SK-N-SH (cell line): ENCODE measurements at regions not wholly inside any gene's neighbourhood (a gene's known extent, or its start where the extent isn't known, plus 50 kb on each side); places are given as distances from the start of the nearest gene placed in this dataset.

Experiments used
- CTCF ChIP-seq: fragments of 200-600 bp; sonication (generic); IDR thresholded peaks from 2 replicates; pipeline ENCODE4 v1.6.1; 2017; ENCODE audit warnings: antibody characterized with exemption, mild to moderate bottlenecking, moderate library complexity
- EZH2phosphoT487 ChIP-seq: fragments of 200-600 bp; sonication (generic); IDR thresholded peaks from 2 replicates; pipeline ENCODE4 v1.6.1; 2017; ENCODE audit warnings: low read depth, mixed run types, mild to moderate bottlenecking, antibody characterized with exemption, moderate library complexity, borderline replicate concordance
- FOSL2 ChIP-seq: IDR thresholded peaks from 2 replicates; pipeline ENCODE4 v1.4.0; 2012; ENCODE audit warnings: low read depth, mild to moderate bottlenecking, moderate library complexity, borderline replicate concordance
- FOXM1 ChIP-seq: IDR thresholded peaks from 2 replicates; pipeline ENCODE4 v1.4.0; 2012; ENCODE audit warnings: low read depth, mild to moderate bottlenecking
- JUND ChIP-seq: IDR thresholded peaks from 2 replicates; pipeline ENCODE4 v1.4.0; 2012
- PBX3 ChIP-seq: IDR thresholded peaks from 2 replicates; pipeline ENCODE4; 2012
- RCOR1 ChIP-seq: fragments of 150-350 bp; IDR thresholded peaks from 2 replicates; pipeline ENCODE4 v1.6.1; 2017; ENCODE audit warnings: antibody characterized with exemption, low read length
- TAF1 ChIP-seq: IDR thresholded peaks from 2 replicates; pipeline ENCODE4 v1.6.1; 2012; ENCODE audit warnings: low read depth, mild to moderate bottlenecking, low read length, moderate library complexity, borderline replicate concordance

- TF ChIP-seq CTCF = no peak
- no peak for TF ChIP-seq RCOR1
- no peak for TF ChIP-seq FOSL2
- TF ChIP-seq JUND = no peak
- no peak for TF ChIP-seq FOXM1
- no peak for TF ChIP-seq EZH2phosphoT487
- no peak for TF ChIP-seq PBX3
- TF ChIP-seq TAF1 = no peak
Observed at GRCh38 chr2:188130317-188130716, 161.4 kb upstream of the GULP1 start.
